Stimulated activated CD4-positive, alpha-beta T cell treated with anti-CD3 and anti-CD28 coated beads, Interleukin-2, amount 100 ng/mL, for 4 hours (primary cell): ENCODE measurements at regions not wholly inside any gene's neighbourhood (a gene's known extent, or its start where the extent isn't known, plus 50 kb on each side); places are given as distances from the start of the nearest gene placed in this dataset.

Experiments used
- DNase-seq: peaks from one replicate; pipeline ENCODE4 v3.0.0-alpha.2; 2020; ENCODE audit warnings: low read depth

GRCh38 chr9:135196474-135196873 lies 109.0 kb downstream of the OLFM1 start:
- DNase-seq = no peak

GRCh38 chr9:135198144-135198543 lies 110.7 kb downstream of the OLFM1 start:
- DNase-seq = no peak

- no peak for DNase-seq
These were observed 111.3 kb downstream of the OLFM1 start for GRCh38 chr9:135198586-135199285.

GRCh38 chr9:135199489-135199888 lies 112.0 kb downstream of the OLFM1 start:
- DNase-seq = no peak

GRCh38 chr9:135201711-135202110 lies 114.2 kb downstream of the OLFM1 start:
- no peak for DNase-seq

- no peak for DNase-seq
These were observed 116.7 kb downstream of the OLFM1 start for GRCh38 chr9:135204177-135204576.

- DNase-seq = no peak
These were observed 121.7 kb downstream of the OLFM1 start for GRCh38 chr9:135209136-135209535.

- DNase-seq = no peak
These were observed 122.4 kb downstream of the OLFM1 start for GRCh38 chr9:135209852-135210251.

- DNase-seq = no peak
These were observed 123.4 kb downstream of the OLFM1 start for GRCh38 chr9:135210676-135211523.

GRCh38 chr9:135211524-135211890 lies 124.0 kb downstream of the OLFM1 start:
- no peak for DNase-seq

- DNase-seq = no peak
These were observed 125.5 kb downstream of the OLFM1 start for GRCh38 chr9:135212961-135213360.

- no peak for DNase-seq
These were observed 126.1 kb downstream of the OLFM1 start for GRCh38 chr9:135213566-135213965.

- DNase-seq = no peak
These were observed 126.7 kb downstream of the OLFM1 start for GRCh38 chr9:135214054-135214640.

GRCh38 chr9:135214706-135215105 lies 127.2 kb downstream of the OLFM1 start:
- no peak for DNase-seq

- DNase-seq = no peak
These were observed 128.2 kb downstream of the OLFM1 start for GRCh38 chr9:135215571-135216161.

- DNase-seq = no peak
These were observed 128.8 kb downstream of the OLFM1 start for GRCh38 chr9:135216236-135216635.

- no peak for DNase-seq
These were observed 129.4 kb downstream of the OLFM1 start for GRCh38 chr9:135216791-135217441.

GRCh38 chr9:135217836-135218235 lies 130.4 kb downstream of the OLFM1 start:
- DNase-seq = no peak

- no peak for DNase-seq
These were observed 131.1 kb downstream of the OLFM1 start for GRCh38 chr9:135218331-135219225.

- no peak for DNase-seq
These were observed 132.5 kb downstream of the OLFM1 start for GRCh38 chr9:135219676-135220600.
